ENCODE measurements at regions not wholly inside any gene's neighbourhood (a gene's known extent, or its start where the extent isn't known, plus 50 kb on each side); places are given as distances from the start of the nearest gene placed in this dataset.
"Not testable (repeated sequence)": the region's sequence is repeated elsewhere in the genome, so short reads cannot be mapped to it uniquely, and the experiment has no call there.

GRCh38 chr10:60532696-60533468 is 143.2 kb upstream of the ANK3 start:
- H3K27ac ChIP-seq = no peak overlapping the region
- no peaks in the 10 kb centered on the region for H3K27me3 ChIP-seq
- TF ChIP-seq CTCF (IDR thresholded peaks at IDR 0.05) (no peak), POLR2A (IDR thresholded peaks at IDR 0.05) (no peak)
- intact Hi-C loops (cut with DNase I) = no loop called here
- no peak overlapping the region for H3K4me3 ChIP-seq
- no peaks in the 10 kb centered on the region for H3K9me3 ChIP-seq
- no peak for DNase-seq
- H3K36me3 ChIP-seq = no peaks in the 10 kb centered on the region
- no peaks in the 10 kb centered on the region for H3K4me1 ChIP-seq
- 78 to 88% methylated on average over 2 to 6 of the region's 6 CpGs for WGBS, 2 donors

GRCh38 chr10:60531006-60531405 is 141.3 kb upstream of the ANK3 start:
- Histone ChIP-seq H3K36me3 (no peaks in the 10 kb centered on the region), H3K27me3 (no peaks in the 10 kb centered on the region), H3K4me1 (no peaks in the 10 kb centered on the region), H3K4me3 (no peak overlapping the region), H3K9me3 (no peaks in the 10 kb centered on the region), H3K27ac (no peak overlapping the region)
- no peak for DNase-seq
- 90 to 98% methylated on average over 2 of the region's 2 CpGs for WGBS, 2 donors
- TF ChIP-seq CTCF (IDR thresholded peaks at IDR 0.05) = no peak
- intact Hi-C loops (cut with DNase I) = no loop called here

- no peak overlapping the region for H3K27ac ChIP-seq
- H3K9me3 ChIP-seq = no peaks in the 10 kb centered on the region
- 91 to 96% methylated on average over 2 of the region's 2 CpGs for WGBS, 2 donors
- intact Hi-C loops (cut with DNase I) = no loop called here
- H3K27me3 ChIP-seq = no peaks in the 10 kb centered on the region
- H3K4me3 ChIP-seq = no peak overlapping the region
- H3K36me3 ChIP-seq = no peaks in the 10 kb centered on the region
- TF ChIP-seq CTCF (IDR thresholded peaks at IDR 0.05) = no peak
- no peak for TF ChIP-seq POLR2A (IDR thresholded peaks at IDR 0.05)
- no peaks in the 10 kb centered on the region for H3K4me1 ChIP-seq
- no peak for DNase-seq
Observed at GRCh38 chr10:60527676-60528075, 138.0 kb upstream of the ANK3 start.

GRCh38 chr10:60525716-60526585 is 136.3 kb upstream of the ANK3 start:
- DNase-seq = no peak
- H3K27ac ChIP-seq = no peak overlapping the region
- H3K9me3 ChIP-seq = no peaks in the 10 kb centered on the region
- TF ChIP-seq POLR2A (IDR thresholded peaks at IDR 0.05) (no peak), CTCF (IDR thresholded peaks at IDR 0.05) (no peak)
- intact Hi-C loops (cut with DNase I) = no loop called here
- no peaks in the 10 kb centered on the region for H3K27me3 ChIP-seq
- H3K36me3 ChIP-seq = no peaks in the 10 kb centered on the region
- no peak overlapping the region for H3K4me3 ChIP-seq
- WGBS, 2 donors = 77 to 79% methylated on average over 9 of the region's 9 CpGs
- no peaks in the 10 kb centered on the region for H3K4me1 ChIP-seq

- WGBS, 2 donors = 74 to 75% methylated on average over 4 of the region's 4 CpGs
- no peaks in the 10 kb centered on the region for H3K4me1 ChIP-seq
- intact Hi-C loops (cut with DNase I) = no loop called here
- DNase-seq = no peak
- H3K4me3 ChIP-seq = no peak overlapping the region
- no peak overlapping the region for H3K27ac ChIP-seq
- TF ChIP-seq CTCF (IDR thresholded peaks at IDR 0.05) (no peak), POLR2A (IDR thresholded peaks at IDR 0.05) (no peak)
- no peaks in the 10 kb centered on the region for H3K27me3 ChIP-seq
- H3K9me3 ChIP-seq = no peaks in the 10 kb centered on the region
- no peaks in the 10 kb centered on the region for H3K36me3 ChIP-seq
Observed at GRCh38 chr10:60524541-60524940, 134.9 kb upstream of the ANK3 start.

- H3K4me1 ChIP-seq; intact Hi-C loops (cut with DNase I); H3K27me3 ChIP-seq; DNase-seq; H3K36me3 ChIP-seq; H3K4me3 ChIP-seq; H3K27ac ChIP-seq; H3K9me3 ChIP-seq: not testable (repeated sequence)
- WGBS, 2 donors = 93 to 100% methylated on average over 1 to 2 of the region's 4 CpGs
Observed at GRCh38 chr10:60523371-60523770, 133.7 kb upstream of the ANK3 start.

Data from esophagus squamous epithelium (tissue), 5 donors.